Gastrocnemius medialis (tissue), 4 donors: ENCODE measurements at regions not wholly inside any gene's neighbourhood (a gene's known extent, or its start where the extent isn't known, plus 50 kb on each side); places are given as distances from the start of the nearest gene placed in this dataset.
"Not testable (repeated sequence)": the region's sequence is repeated elsewhere in the genome, so short reads cannot be mapped to it uniquely, and the experiment has no call there.

Source experiments
- ATAC-seq, 2 donors: fragments of 150-250 bp; one replicate each; pipeline ENCODE4 v1.9.1; 2016
- DNase-seq, 2 donors: peaks; one replicate each; pipeline ENCODE4 v3.0.0-alpha.2; 2019
- H3K27ac ChIP-seq, 4 donors: fragments of 200-600 bp; sonication (generic); 1 replicate in 1 of 4; 2 replicates in 3 of 4; pipeline ENCODE4 v1.5.1; 2016 to 2018; ENCODE audit warnings: mild to moderate bottlenecking in 2 of 4, moderate library complexity in 1 of 4
- H3K27me3 ChIP-seq, 3 donors: fragments of 200-600 bp; sonication (generic) in 2 of 3; 1 replicate in 1 of 3; 2 replicates in 2 of 3; pipeline versions ENCODE4 v1.5.1 to v1.6.0; 2016 to 2019; ENCODE audit warnings: mild to moderate bottlenecking in 1 of 3, moderate library complexity in 1 of 3
- H3K36me3 ChIP-seq, 2 donors: fragments of 200-600 bp; sonication (generic) in 1 of 2; one replicate each; pipeline ENCODE4 v1.5.1; 2017 to 2018
- H3K4me1 ChIP-seq, 2 donors: fragments of 200-600 bp; sonication (generic) in 1 of 2; one replicate each; pipeline ENCODE4 v1.5.1; 2016 to 2017; ENCODE audit warnings: mild to moderate bottlenecking in 2 of 2
- H3K4me3 ChIP-seq, 4 donors: fragments of 200-600 bp; sonication (generic) in 3 of 4; 1 replicate in 1 of 4; 2 replicates in 3 of 4; pipeline ENCODE4 v1.5.1; 2016 to 2019; ENCODE audit warnings: mild to moderate bottlenecking in 2 of 4
- H3K9me3 ChIP-seq, 3 donors: fragments of 200-600 bp; sonication (generic) in 2 of 3; 1 replicate in 1 of 3; 2 replicates in 2 of 3; pipeline ENCODE4 v1.5.1; 2016 to 2019
- CTCF ChIP-seq, 5 experiments: fragments of 450-650 bp in 3 of 5; fragments of 200-600 bp in 2 of 5; sonication (generic) in 2 of 5; IDR thresholded peaks in 4 of 5; conservative IDR thresholded peaks in 1 of 5; 1 replicate in 4 of 5; 2 replicates in 1 of 5; pipeline ENCODE4 v1.5.1; 2016 to 2019; ENCODE audit warnings: antibody characterized with exemption in 5 of 5, mild to moderate bottlenecking in 3 of 5, moderate library complexity in 3 of 5
- POLR2A ChIP-seq, 2 donors: fragments of 450-650 bp; IDR thresholded peaks; one replicate each; pipeline ENCODE4 v1.6.1; 2017; ENCODE audit warnings: antibody characterized with exemption in 2 of 2, mild to moderate bottlenecking in 2 of 2, moderate library complexity in 2 of 2
- in situ Hi-C, 4 donors: fragments of 200-750 bp; cut with MboI; loops; one replicate each; pipeline versions ENCODE4 v1.15.0 to v1.8.0; 2017; ENCODE audit warnings: low sequenced_read_pairs in 4 of 4
- intact Hi-C: fragments of 100-400 bp; cut with DNase I; formaldehyde crosslinking; loops from one replicate; pipeline ENCODE4 v1.15.1; 2023; ENCODE audit warnings: low total_unique reads

GRCh38 chr3:35296533-35296932 is 342.8 kb upstream of the ARPP21 start:
- no peak for TF ChIP-seq CTCF (IDR thresholded peaks at IDR 0.05 in 4 of 5, conservative IDR thresholded peaks at IDR 0.05 in 1 of 5)
- no peak for TF ChIP-seq POLR2A (IDR thresholded peaks at IDR 0.05)
- H3K4me3 ChIP-seq, result no peak overlapping the region

GRCh38 chr3:35296944-35297343 is 342.4 kb upstream of the ARPP21 start:
- DNase-seq, intact Hi-C loops, in situ Hi-C loops, H3K27ac ChIP-seq, H3K4me1 ChIP-seq, H3K9me3 ChIP-seq, H3K27me3 ChIP-seq, H3K36me3 ChIP-seq, H3K4me3 ChIP-seq, ATAC-seq: not testable (repeated sequence)

More at GRCh38 chr3:35296533-35296932, 342.8 kb upstream of the ARPP21 start:
- in situ Hi-C loops, result no loop called here
- DNase-seq (no peak), ATAC-seq (no peak)
- H3K4me1 ChIP-seq, result no peaks in the 10 kb centered on the region
- no peaks in the 10 kb centered on the region for H3K9me3 ChIP-seq
- no peak overlapping the region for H3K27ac ChIP-seq
- intact Hi-C loops, result no loop called here
- H3K36me3 ChIP-seq, result no peaks in the 10 kb centered on the region
- no peaks in the 10 kb centered on the region for H3K27me3 ChIP-seq

- Histone ChIP-seq H3K4me1 (no peaks in the 10 kb centered on the region), H3K4me3 (no peak overlapping the region), H3K9me3 (no peaks in the 10 kb centered on the region), H3K27me3 (no peaks in the 10 kb centered on the region), H3K36me3 (no peaks in the 10 kb centered on the region), H3K27ac (no peak overlapping the region)
- in situ Hi-C loops (no loop called here), intact Hi-C loops (no loop called here)
- no peak for DNase-seq
- TF ChIP-seq CTCF (IDR thresholded peaks at IDR 0.05 in 4 of 5, conservative IDR thresholded peaks at IDR 0.05 in 1 of 5) (no peak), POLR2A (IDR thresholded peaks at IDR 0.05) (no peak)
- no peak for ATAC-seq
Measured at GRCh38 chr3:35305406-35305805, 333.9 kb upstream of the ARPP21 start.

- in situ Hi-C loops (no loop called here), intact Hi-C loops (no loop called here)
- Histone ChIP-seq H3K27ac (no peak overlapping the region), H3K36me3 (no peaks in the 10 kb centered on the region), H3K4me1 (no peaks in the 10 kb centered on the region), H3K4me3 (no peak overlapping the region), H3K27me3 (no peaks in the 10 kb centered on the region), H3K9me3 (no peaks in the 10 kb centered on the region)
- ATAC-seq (no peak), DNase-seq (no peak)
- TF ChIP-seq CTCF (IDR thresholded peaks at IDR 0.05 in 4 of 5, conservative IDR thresholded peaks at IDR 0.05 in 1 of 5), result no peak
- no peak for TF ChIP-seq POLR2A (IDR thresholded peaks at IDR 0.05)
Measured at GRCh38 chr3:35307296-35307695, 332.0 kb upstream of the ARPP21 start.

- H3K36me3 ChIP-seq, H3K9me3 ChIP-seq, in situ Hi-C loops, H3K4me3 ChIP-seq, DNase-seq, H3K27ac ChIP-seq, ATAC-seq, intact Hi-C loops, H3K4me1 ChIP-seq, H3K27me3 ChIP-seq: not testable (repeated sequence)
Measured at GRCh38 chr3:35316841-35317240, 322.5 kb upstream of the ARPP21 start.

GRCh38 chr3:35320646-35321407 is 318.5 kb upstream of the ARPP21 start:
- Histone ChIP-seq H3K27me3 (no peaks in the 10 kb centered on the region), H3K27ac (no peak overlapping the region), H3K9me3 (no peaks in the 10 kb centered on the region), H3K36me3 (no peaks in the 10 kb centered on the region), H3K4me3 (no peak overlapping the region), H3K4me1 (no peaks in the 10 kb centered on the region)
- no peak for DNase-seq
- in situ Hi-C loops, result no loop called here
- ATAC-seq, result no peak
- TF ChIP-seq POLR2A (IDR thresholded peaks at IDR 0.05) (no peak), CTCF (IDR thresholded peaks at IDR 0.05 in 4 of 5, conservative IDR thresholded peaks at IDR 0.05 in 1 of 5) (no peak)
- intact Hi-C loops, result no loop called here
